Vagina (tissue), 2 donors: ENCODE measurements at regions not wholly inside any gene's neighbourhood (a gene's known extent, or its start where the extent isn't known, plus 50 kb on each side); places are given as distances from the start of the nearest gene placed in this dataset.
"Not testable (repeated sequence)": the region's sequence is repeated elsewhere in the genome, so short reads cannot be mapped to it uniquely, and the experiment has no call there.

ENCODE experiments used
- DNase-seq, 2 donors: peaks; one replicate each; pipeline ENCODE4 v3.0.0-alpha.2; 2017; ENCODE audit errors: extremely low spot score in 2 of 2
- H3K27ac ChIP-seq: fragments of 200-600 bp; sonication (generic); one replicate; pipeline ENCODE4 v1.5.1; 2019
- H3K27me3 ChIP-seq: fragments of 200-600 bp; sonication (generic); one replicate; pipeline ENCODE4 v1.5.1; 2019
- H3K36me3 ChIP-seq, 2 donors: fragments of 200-600 bp; sonication (generic); one replicate each; pipeline ENCODE4 v1.5.1; 2017 to 2019
- H3K4me1 ChIP-seq: fragments of 200-600 bp; sonication (generic); one replicate; pipeline ENCODE4 v1.5.1; 2019
- H3K4me3 ChIP-seq, 2 donors: fragments of 200-600 bp; sonication (generic); 1 replicate in 1 of 2; 2 replicates in 1 of 2; pipeline ENCODE4 v1.5.1; 2016 to 2019
- H3K9me3 ChIP-seq: fragments of 200-600 bp; sonication (generic); one replicate; pipeline ENCODE4 v1.5.1; 2019
- POLR2A ChIP-seq, 2 donors: fragments of 450-650 bp; IDR thresholded peaks; one replicate each; pipeline ENCODE4 v1.6.1; 2017; ENCODE audit warnings: antibody characterized with exemption in 2 of 2, mild to moderate bottlenecking in 2 of 2, moderate library complexity in 2 of 2
- POLR2AphosphoS5 ChIP-seq, 2 donors: sonication (generic); formaldehyde crosslinking; IDR thresholded peaks; one replicate each; pipeline ENCODE4 v1.9.0; 2017; ENCODE audit warnings: antibody characterized with exemption in 2 of 2, mild to moderate bottlenecking in 2 of 2, low read depth in 1 of 2; ENCODE audit not compliant: insufficient read depth in 1 of 2
- intact Hi-C: fragments of 100-400 bp; cut with DNase I; formaldehyde crosslinking; loops from one replicate; pipeline ENCODE4 v1.15.1; 2023
- TF ChIP-seq, protein P1 (sequence below), 3 experiments: fragments of 450-650 bp in 2 of 3; fragments of 200-600 bp in 1 of 3; sonication (generic) in 1 of 3; IDR thresholded peaks; one replicate each; pipeline ENCODE4 v1.5.1; 2017 to 2019; ENCODE audit warnings: antibody characterized with exemption in 3 of 3, mild to moderate bottlenecking in 2 of 3, moderate library complexity in 2 of 3

DNA sequence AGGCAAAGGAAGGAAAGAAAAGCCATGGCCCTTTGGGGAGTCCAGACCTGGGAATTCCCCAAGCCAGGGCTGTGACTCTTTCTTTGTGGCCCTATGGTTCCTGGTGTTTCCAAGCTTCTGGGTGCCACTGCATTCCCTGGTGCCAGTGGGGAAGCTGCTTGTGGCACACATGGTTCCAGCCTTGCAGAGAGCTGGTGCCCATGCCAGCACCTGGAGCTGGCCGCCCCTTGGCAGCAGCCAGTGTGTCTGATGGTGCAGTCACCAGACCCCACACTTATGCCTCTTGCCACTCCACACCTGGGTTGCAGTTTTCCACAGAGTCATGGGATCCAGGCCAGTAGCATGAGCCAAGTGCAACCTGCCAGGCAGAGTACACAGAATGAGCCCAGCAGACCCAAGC lies 1495.3 kb upstream of the NUDT12 start:
- Histone ChIP-seq H3K9me3 (no peaks in the 10 kb centered on the region), H3K27me3 (no peaks in the 10 kb centered on the region), H3K4me1 (no peaks in the 10 kb centered on the region), H3K27ac (no peak overlapping the region), H3K4me3 (no peak overlapping the region), H3K36me3 (no peaks in the 10 kb centered on the region)
- TF ChIP-seq, protein P1, sequence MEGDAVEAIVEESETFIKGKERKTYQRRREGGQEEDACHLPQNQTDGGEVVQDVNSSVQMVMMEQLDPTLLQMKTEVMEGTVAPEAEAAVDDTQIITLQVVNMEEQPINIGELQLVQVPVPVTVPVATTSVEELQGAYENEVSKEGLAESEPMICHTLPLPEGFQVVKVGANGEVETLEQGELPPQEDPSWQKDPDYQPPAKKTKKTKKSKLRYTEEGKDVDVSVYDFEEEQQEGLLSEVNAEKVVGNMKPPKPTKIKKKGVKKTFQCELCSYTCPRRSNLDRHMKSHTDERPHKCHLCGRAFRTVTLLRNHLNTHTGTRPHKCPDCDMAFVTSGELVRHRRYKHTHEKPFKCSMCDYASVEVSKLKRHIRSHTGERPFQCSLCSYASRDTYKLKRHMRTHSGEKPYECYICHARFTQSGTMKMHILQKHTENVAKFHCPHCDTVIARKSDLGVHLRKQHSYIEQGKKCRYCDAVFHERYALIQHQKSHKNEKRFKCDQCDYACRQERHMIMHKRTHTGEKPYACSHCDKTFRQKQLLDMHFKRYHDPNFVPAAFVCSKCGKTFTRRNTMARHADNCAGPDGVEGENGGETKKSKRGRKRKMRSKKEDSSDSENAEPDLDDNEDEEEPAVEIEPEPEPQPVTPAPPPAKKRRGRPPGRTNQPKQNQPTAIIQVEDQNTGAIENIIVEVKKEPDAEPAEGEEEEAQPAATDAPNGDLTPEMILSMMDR (IDR thresholded peaks at IDR 0.05) = no peak
- no peak for TF ChIP-seq POLR2A (IDR thresholded peaks at IDR 0.05)
- no peak for TF ChIP-seq POLR2AphosphoS5 (IDR thresholded peaks at IDR 0.05; ENCODE audit: insufficient read depth in 1 of 2, low read depth in 1 of 2)
- DNase-seq = no peak
- intact Hi-C loops = no loop called here

DNA sequence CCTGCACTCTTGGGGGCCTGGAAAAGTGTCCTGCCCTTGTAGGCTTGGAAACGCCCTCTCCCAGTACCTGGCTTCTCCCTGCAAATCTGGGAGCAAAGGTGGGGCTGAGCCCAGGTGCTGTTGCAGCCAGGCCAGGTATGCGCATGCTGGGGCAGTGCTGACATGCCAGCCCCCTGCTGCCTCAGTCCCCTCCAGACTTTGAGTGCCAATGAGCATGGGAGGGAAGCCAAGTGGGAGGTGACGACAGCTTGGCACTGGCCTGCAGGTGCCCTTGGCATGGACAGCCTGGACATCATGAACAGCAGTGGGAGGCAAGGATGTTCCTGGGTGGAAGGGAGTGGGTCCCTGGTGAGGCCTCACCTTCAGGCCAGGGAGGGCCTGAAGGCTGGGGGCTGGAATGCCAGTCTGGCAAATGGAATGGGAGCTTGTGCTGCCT lies 1494.4 kb upstream of the NUDT12 start:
- Histone ChIP-seq H3K4me1 (no peaks in the 10 kb centered on the region), H3K27ac (no peak overlapping the region), H3K9me3 (no peaks in the 10 kb centered on the region), H3K27me3 (no peaks in the 10 kb centered on the region), H3K4me3 (no peak overlapping the region), H3K36me3 (no peaks in the 10 kb centered on the region)
- TF ChIP-seq POLR2A (IDR thresholded peaks at IDR 0.05) (no peak), POLR2AphosphoS5 (IDR thresholded peaks at IDR 0.05; ENCODE audit: insufficient read depth in 1 of 2, low read depth in 1 of 2) (no peak)
- TF ChIP-seq, protein P1 (IDR thresholded peaks at IDR 0.05) = no peak
- no peak for DNase-seq
- intact Hi-C loops = no loop called here

DNA sequence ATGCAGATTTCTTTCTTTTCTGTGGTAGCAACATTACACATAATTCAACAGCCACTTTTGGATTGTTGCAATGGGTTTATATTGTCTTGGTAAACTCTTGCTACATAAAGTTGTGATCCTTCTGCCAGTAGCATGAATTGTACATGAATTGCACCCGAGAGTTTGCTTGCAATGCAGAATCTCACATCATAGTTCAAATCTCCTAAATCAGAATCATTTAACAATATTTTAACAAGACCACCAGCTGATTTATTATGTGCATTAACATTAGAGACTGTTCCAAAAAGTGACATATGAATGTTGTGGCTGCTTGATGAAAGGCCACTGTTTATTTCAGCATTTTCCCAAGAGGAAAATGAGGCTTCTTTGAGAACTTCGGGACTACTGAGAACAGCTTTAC lies 1491.8 kb upstream of the NUDT12 start:
- Histone ChIP-seq H3K27me3 (no peaks in the 10 kb centered on the region), H3K4me1 (no peaks in the 10 kb centered on the region), H3K4me3 (no peak overlapping the region), H3K27ac (no peak overlapping the region), H3K36me3 (no peaks in the 10 kb centered on the region), H3K9me3 (no peaks in the 10 kb centered on the region)
- DNase-seq = no peak
- TF ChIP-seq, protein P1 (IDR thresholded peaks at IDR 0.05) = no peak
- TF ChIP-seq POLR2AphosphoS5 (IDR thresholded peaks at IDR 0.05; ENCODE audit: insufficient read depth in 1 of 2, low read depth in 1 of 2) (no peak), POLR2A (IDR thresholded peaks at IDR 0.05) (no peak)
- intact Hi-C loops = no loop called here

DNA sequence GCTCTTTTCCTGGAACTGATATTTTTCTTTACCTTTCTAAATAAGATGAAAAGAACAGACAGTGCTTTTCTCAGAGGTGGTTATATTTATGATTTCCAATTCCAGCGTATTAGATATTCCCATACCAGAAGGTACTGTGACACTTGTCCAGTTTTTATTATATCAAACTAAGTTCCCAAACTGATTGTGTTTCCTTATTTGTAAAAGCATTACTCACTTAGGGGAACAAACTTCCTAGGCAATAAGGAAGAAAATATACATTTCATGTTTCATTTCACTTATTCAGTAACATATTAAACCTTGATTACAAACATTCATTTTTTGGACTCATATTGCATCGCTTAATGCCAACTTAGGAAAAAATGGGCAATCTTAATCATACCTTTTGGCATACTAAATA lies 1480.0 kb upstream of the NUDT12 start:
- no peaks in the 10 kb centered on the region for H3K36me3 ChIP-seq
- no peaks in the 10 kb centered on the region for H3K9me3 ChIP-seq
- no peaks in the 10 kb centered on the region for H3K27me3 ChIP-seq
- H3K27ac ChIP-seq = no peak overlapping the region
- intact Hi-C loops = no loop called here
- no peak for DNase-seq
- no peaks in the 10 kb centered on the region for H3K4me1 ChIP-seq
- TF ChIP-seq POLR2A (IDR thresholded peaks at IDR 0.05) = no peak
- TF ChIP-seq, protein P1 (IDR thresholded peaks at IDR 0.05) = no peak
- TF ChIP-seq POLR2AphosphoS5 (IDR thresholded peaks at IDR 0.05; ENCODE audit: insufficient read depth in 1 of 2, low read depth in 1 of 2) = no peak
- no peak overlapping the region for H3K4me3 ChIP-seq

DNA sequence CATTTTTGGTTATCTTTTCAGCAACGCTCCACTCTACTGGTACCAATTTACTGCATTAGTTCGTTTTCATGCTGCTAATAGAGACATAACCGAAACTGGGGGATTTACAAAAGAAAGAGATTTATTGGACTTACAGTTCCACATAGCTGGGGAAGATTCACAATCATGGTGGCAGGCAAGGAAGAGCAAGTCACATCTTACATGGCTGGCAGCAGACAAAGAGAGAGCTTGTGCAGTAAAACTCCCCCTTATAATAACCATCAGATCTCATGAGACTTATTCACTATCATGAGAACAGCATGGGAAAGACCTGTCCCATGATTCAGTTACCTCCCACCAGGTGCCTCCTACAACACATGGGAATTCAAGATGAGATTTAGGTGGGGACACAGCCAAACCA lies 1474.2 kb upstream of the NUDT12 start:
- H3K9me3 ChIP-seq, H3K36me3 ChIP-seq, H3K27me3 ChIP-seq, DNase-seq, H3K4me3 ChIP-seq, intact Hi-C loops, H3K27ac ChIP-seq, H3K4me1 ChIP-seq: not testable (repeated sequence)

DNA sequence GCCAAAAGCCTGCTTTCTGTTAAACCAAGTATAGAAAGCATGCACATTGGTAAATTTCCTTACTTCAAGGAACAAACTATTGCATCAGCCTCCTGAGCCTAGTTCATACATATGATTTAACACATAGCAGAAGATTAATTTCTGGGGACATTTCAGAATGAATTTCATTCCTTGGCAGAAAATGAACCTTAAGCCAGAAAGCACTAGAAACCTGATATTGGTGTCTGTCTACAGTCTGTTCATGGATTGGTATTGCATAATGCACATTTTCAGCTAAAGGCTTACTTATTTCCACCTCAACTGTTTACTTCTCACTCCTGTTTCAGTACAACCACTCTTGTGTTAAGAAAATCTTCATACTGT lies 1471.8 kb upstream of the NUDT12 start:
- Histone ChIP-seq H3K9me3 (no peaks in the 10 kb centered on the region), H3K36me3 (no peaks in the 10 kb centered on the region), H3K27ac (no peak overlapping the region), H3K27me3 (no peaks in the 10 kb centered on the region), H3K4me1 (no peaks in the 10 kb centered on the region), H3K4me3 (no peak overlapping the region)
- no peak for DNase-seq
- TF ChIP-seq POLR2A (IDR thresholded peaks at IDR 0.05) (no peak), POLR2AphosphoS5 (IDR thresholded peaks at IDR 0.05; ENCODE audit: insufficient read depth in 1 of 2, low read depth in 1 of 2) (no peak)
- TF ChIP-seq, protein P1 (IDR thresholded peaks at IDR 0.05) = no peak
- intact Hi-C loops = no loop called here
